H1 (cell line): ENCODE measurements at regions not wholly inside any gene's neighbourhood (a gene's known extent, or its start where the extent isn't known, plus 50 kb on each side); places are given as distances from the start of the nearest gene placed in this dataset.

Source experiments
- CTCF ChIA-PET: fragments of 300-600 bp; sonication (Branson Sonifier 250); formaldehyde crosslinking; loops from one replicate; lab custom pipeline; 2021; ENCODE audit not compliant: partially characterized antibody; lab: Charles Lee
- POLR2A ChIA-PET: fragments of 300-600 bp; sonication (Branson Sonifier 250); formaldehyde crosslinking; loops from one replicate; lab custom pipeline; 2021; ENCODE audit warnings: inconsistent platforms; ENCODE audit not compliant: partially characterized antibody; lab: Charles Lee
- DNase-seq, 2 experiments: peaks; one replicate each; pipeline versions ENCODE4 v3.0.0 to v3.0.0-alpha.2; 2010 to 2022; ENCODE audit warnings: low spot score in 2 of 2, low read depth in 1 of 2, mixed read lengths in 1 of 2
- FAIRE-seq: peaks from 2 replicates; lab custom pipeline; 2011; peaks lifted over from hg19 to GRCh38; lab: Jason Lieb, UNC
- H2AFZ ChIP-seq: 2 replicates; pipeline ENCODE4 v1.8.1; 2012; ENCODE audit warnings: low read length, inconsistent platforms
- H2AK5ac ChIP-seq: 2 replicates; pipeline ENCODE4 v1.6.1; 2013; ENCODE audit warnings: low read depth, low read length
- H2BK120ac ChIP-seq: replicated peaks from 2 replicates; pipeline ENCODE3; 2013; ENCODE audit warnings: low read depth, low read length, inconsistent platforms
- H2BK12ac ChIP-seq: 2 replicates; pipeline ENCODE4 v1.6.1; 2013; ENCODE audit warnings: low read depth, low read length
- H2BK15ac ChIP-seq: 2 replicates; pipeline ENCODE4 v1.6.1; 2013; ENCODE audit warnings: low read length
- H2BK20ac ChIP-seq: 2 replicates; pipeline ENCODE4 v1.6.1; 2013; ENCODE audit warnings: low read length
- H2BK5ac ChIP-seq: 2 replicates; pipeline ENCODE4 v1.6.1; 2013; ENCODE audit warnings: low read depth, low read length
- H3K14ac ChIP-seq: 2 replicates; pipeline ENCODE4 v1.6.1; 2013; ENCODE audit warnings: inconsistent platforms; ENCODE audit not compliant: insufficient read length
- H3K18ac ChIP-seq: 2 replicates; pipeline ENCODE4 v1.6.1; 2013; ENCODE audit warnings: low read length; ENCODE audit errors: extremely low read depth
- H3K23ac ChIP-seq: 2 replicates; pipeline ENCODE4 v1.6.1; 2013; ENCODE audit warnings: inconsistent platforms; ENCODE audit not compliant: insufficient read length
- H3K23me2 ChIP-seq: 2 replicates; pipeline ENCODE4 v1.6.1; 2013; ENCODE audit warnings: low read depth, low read length
- H3K27ac ChIP-seq: 2 replicates; pipeline ENCODE4 v1.6.1; 2011; ENCODE audit warnings: low read depth, low read length, inconsistent platforms
- H3K27me3 ChIP-seq, 4 experiments: replicated peaks in 1 of 4; 1 replicate in 1 of 4; 2 replicates in 3 of 4; pipeline versions ENCODE4 v1.6.1 to v1.8.1; 2011 to 2013; ENCODE audit warnings: low read length in 3 of 4, mild to moderate bottlenecking in 3 of 4, inconsistent platforms in 2 of 4, mixed read lengths in 2 of 4, moderate library complexity in 1 of 4; ENCODE audit not compliant: control insufficient read depth in 3 of 4, insufficient read depth in 3 of 4; ENCODE audit errors: extremely low read depth in 1 of 4
- H3K36me3 ChIP-seq, 4 experiments: 2 replicates each; pipeline versions ENCODE4 v1.6.1 to v1.8.1; 2011 to 2013; ENCODE audit warnings: mild to moderate bottlenecking in 4 of 4, low read length in 3 of 4, moderate library complexity in 2 of 4, control low read depth in 1 of 4, inconsistent platforms in 1 of 4; ENCODE audit not compliant: insufficient read depth in 4 of 4, control insufficient read depth in 2 of 4
- H3K4ac ChIP-seq: replicated peaks from 2 replicates; pipeline ENCODE3; 2013; ENCODE audit warnings: low read length, low read depth, mixed read lengths, inconsistent platforms; ENCODE audit not compliant: insufficient read length
- H3K4me1 ChIP-seq, 4 experiments: replicated peaks in 1 of 4; 1 replicate in 1 of 4; 2 replicates in 3 of 4; pipeline versions ENCODE4 v1.6.1 to v1.8.1; 2011 to 2013; ENCODE audit warnings: low read length in 3 of 4, inconsistent platforms in 2 of 4, mixed read lengths in 1 of 4; ENCODE audit not compliant: insufficient read depth in 4 of 4, control insufficient read depth in 3 of 4
- H3K4me2 ChIP-seq, 2 experiments: 2 replicates each; pipeline versions ENCODE4 v1.6.1 to v1.8.1; 2011 to 2013; ENCODE audit warnings: low read depth in 2 of 2, low read length in 2 of 2, control low read depth in 1 of 2, inconsistent platforms in 1 of 2, mild to moderate bottlenecking in 1 of 2; ENCODE audit not compliant: insufficient read depth in 1 of 2
- H3K4me3 ChIP-seq, 4 experiments: fragments of 200-600, 300-600 bp in 1 of 4; sonication (generic), shearing (Covaris generic), sonication (Bioruptor Twin) in 1 of 4; 2 replicates each; pipeline versions ENCODE4 v1.5.1 to v1.8.1; 2011 to 2016; ENCODE audit warnings: low read length in 4 of 4, low read depth in 3 of 4, control low read depth in 2 of 4, inconsistent platforms in 2 of 4, mild to moderate bottlenecking in 2 of 4, mixed read lengths in 1 of 4, moderate library complexity in 1 of 4; ENCODE audit not compliant: insufficient read depth in 2 of 4; ENCODE audit errors: extremely low read depth in 1 of 4
- H3K56ac ChIP-seq: replicated peaks from 2 replicates; pipeline ENCODE3; 2013; ENCODE audit warnings: low read depth, mild to moderate bottlenecking, mixed read lengths, low read length, inconsistent platforms; ENCODE audit not compliant: insufficient read length
- H3K79me1 ChIP-seq: 2 replicates; pipeline ENCODE4 v1.6.1; 2013; ENCODE audit warnings: low read depth, low read length, control low read depth
- H3K79me2 ChIP-seq, 2 experiments: 2 replicates each; pipeline versions ENCODE4 v1.6.1 to v1.8.1; 2012 to 2013; ENCODE audit warnings: low read length in 2 of 2, mild to moderate bottlenecking in 2 of 2, inconsistent platforms in 1 of 2; ENCODE audit not compliant: insufficient read depth in 2 of 2, control insufficient read depth in 1 of 2
- H3K9ac ChIP-seq, 4 experiments: replicated peaks in 1 of 4; 1 replicate in 1 of 4; 2 replicates in 3 of 4; pipeline versions ENCODE4 v1.6.1 to v1.8.1; 2011 to 2013; ENCODE audit warnings: low read depth in 3 of 4, low read length in 3 of 4, control low read depth in 2 of 4, mild to moderate bottlenecking in 2 of 4, moderate library complexity in 2 of 4, inconsistent platforms in 1 of 4; ENCODE audit errors: extremely low read depth in 1 of 4
- H3K9me3 ChIP-seq, 2 experiments: 2 replicates each; pipeline versions ENCODE4 v1.6.1 to v1.8.1; 2012 to 2013; ENCODE audit warnings: mild to moderate bottlenecking in 2 of 2, moderate library complexity in 2 of 2, control low read depth in 1 of 2, inconsistent platforms in 1 of 2, low read depth in 1 of 2, low read length in 1 of 2, mixed read lengths in 1 of 2; ENCODE audit not compliant: insufficient read depth in 2 of 2
- H4K20me1 ChIP-seq, 2 experiments: replicated peaks in 1 of 2; 2 replicates each; pipeline versions ENCODE3 to v1.8.1; 2011 to 2013; ENCODE audit warnings: inconsistent platforms in 2 of 2, low read length in 2 of 2, mild to moderate bottlenecking in 1 of 2; ENCODE audit not compliant: insufficient read depth in 2 of 2, control insufficient read depth in 1 of 2
- H4K5ac ChIP-seq: 2 replicates; pipeline ENCODE4 v1.6.1; 2013; ENCODE audit warnings: low read length, low read depth, mixed read lengths, inconsistent platforms; ENCODE audit not compliant: insufficient read length
- H4K8ac ChIP-seq: 2 replicates; pipeline ENCODE4 v1.8.0; 2013; ENCODE audit warnings: mild to moderate bottlenecking, moderate library complexity, low read length, inconsistent platforms; ENCODE audit not compliant: insufficient read depth; ENCODE audit errors: extremely low read depth
- H4K91ac ChIP-seq: replicated peaks from 2 replicates; pipeline ENCODE3; 2013; ENCODE audit warnings: low read length, mixed read lengths, inconsistent platforms; ENCODE audit not compliant: insufficient read length
- KDM1A ChIP-seq: fragments of 200-600, 300-600 bp; sonication (generic); IDR thresholded peaks from 2 replicates; pipeline ENCODE4 v1.7.1; 2016; ENCODE audit warnings: mild to moderate bottlenecking, low read length, borderline replicate concordance
- WGBS, 2 experiments: shearing (Covaris generic) in 1 of 2; methylation state at CpG; one replicate each; pipeline versions ENCODE4 v1.1.6 to v1.1.7; 2013 to 2015; ENCODE audit warnings: low lambda C conversion rate in 2 of 2, mixed read lengths in 2 of 2, inconsistent platforms in 1 of 2, low coverage in 1 of 2, missing lambda C conversion rate in 1 of 2; ENCODE audit not compliant: insufficient replicate concordance in 2 of 2, insufficient coverage in 1 of 2, insufficient read length in 1 of 2; ENCODE audit errors: extremely low coverage in 1 of 2, missing lambda C conversion rate in 1 of 2; 5-methylcytosine and 5-hydroxymethylcytosine counted together

GRCh38 chr1:4596486-4596885 is 57.9 kb upstream of the AJAP1 start:
- no peaks in the 10 kb centered on the region for H3K9me3 ChIP-seq
- no peaks in the 10 kb centered on the region for H4K20me1 ChIP-seq
- no peak overlapping the region for H3K4me2 ChIP-seq
- H2BK12ac ChIP-seq, result no peak overlapping the region
- H2BK120ac ChIP-seq, result no peak overlapping the region
- no peaks in the 10 kb centered on the region for H3K79me2 ChIP-seq
- H4K5ac ChIP-seq, result no peak overlapping the region
- H3K79me1 ChIP-seq, result no peaks in the 10 kb centered on the region
- H2BK20ac ChIP-seq, result no peak overlapping the region
- H3K23ac ChIP-seq, result no peak overlapping the region
- H4K8ac ChIP-seq, result no peak overlapping the region
- POLR2A ChIA-PET, result no interaction called here
- no peak overlapping the region for H3K56ac ChIP-seq
- no peak overlapping the region for H2BK5ac ChIP-seq
- H3K9ac ChIP-seq, result no peak overlapping the region
- H3K4me1 ChIP-seq, result no peaks in the 10 kb centered on the region; a peak in 1 of 7 replicates
- H2BK15ac ChIP-seq, result no peak overlapping the region
- no peaks in the 10 kb centered on the region for H3K27me3 ChIP-seq
- H3K23me2 ChIP-seq, result no peaks in the 10 kb centered on the region
- H2AFZ ChIP-seq, result no peak overlapping the region
- no peak overlapping the region for H2AK5ac ChIP-seq
- no peak for FAIRE-seq
- WGBS, 2 experiments, result 91% methylated on average over 8 of the region's 8 CpGs; no CpG with 5 or more reads in 1 of the 2 experiments
- TF ChIP-seq KDM1A, result no peak
- TF ChIP-seq, all 59 proteins: peak for 0
- no peak overlapping the region for H3K14ac ChIP-seq
- DNase-seq, result no peak
- no peak overlapping the region for H4K91ac ChIP-seq
- H3K36me3 ChIP-seq, result no peaks in the 10 kb centered on the region
- CTCF ChIA-PET, result interaction anchor here (0.5 to 2.2 kb wide), 2 partner anchors 12 to 1512 kb away, joined by 3 to 6 read pairs; no protein-coding TSS in a partner anchor
- no peak overlapping the region for H3K18ac ChIP-seq
- no peak overlapping the region for H3K27ac ChIP-seq
- no peak overlapping the region for H3K4me3 ChIP-seq
- H3K4ac ChIP-seq, result no peak overlapping the region
